ENCODE measurements at regions not wholly inside any gene's neighbourhood (a gene's known extent, or its start where the extent isn't known, plus 50 kb on each side); places are given as distances from the start of the nearest gene placed in this dataset.

GRCh38 chr10:55098452-55098851 is 297.4 kb upstream of the PCDH15 start:
- no peak for DNase-seq

GRCh38 chr10:55091691-55092328 is 290.8 kb upstream of the PCDH15 start:
- DNase-seq: peak; percentile 2

- DNase-seq: no peak
These were observed 277.1 kb upstream of the PCDH15 start for GRCh38 chr10:55078121-55078520.

- DNase-seq: no peak
These were observed 264.2 kb upstream of the PCDH15 start for GRCh38 chr10:55065185-55065584.

- DNase-seq: no peak
These were observed 262.8 kb upstream of the PCDH15 start for GRCh38 chr10:55063811-55064210.

GRCh38 chr10:55062349-55062748 is 261.3 kb upstream of the PCDH15 start:
- no peak for DNase-seq

GRCh38 chr10:55058800-55059199 is 257.8 kb upstream of the PCDH15 start:
- DNase-seq: no peak

- no peak for DNase-seq
These were observed 250.5 kb upstream of the PCDH15 start for GRCh38 chr10:55051515-55051914.

GRCh38 chr10:55048830-55049498 is 247.9 kb upstream of the PCDH15 start:
- no peak for DNase-seq

GRCh38 chr10:55043540-55043939 is 242.5 kb upstream of the PCDH15 start:
- no peak for DNase-seq

GRCh38 chr10:55033061-55033460 is 232.0 kb upstream of the PCDH15 start:
- DNase-seq: no peak

- no peak for DNase-seq
These were observed 223.7 kb upstream of the PCDH15 start for GRCh38 chr10:55024713-55025112.

GRCh38 chr10:55019439-55019838 is 218.4 kb upstream of the PCDH15 start:
- DNase-seq: no peak

GRCh38 chr10:55013318-55013717 is 212.3 kb upstream of the PCDH15 start:
- no peak for DNase-seq

GRCh38 chr10:55002420-55002819 is 201.4 kb upstream of the PCDH15 start:
- DNase-seq: no peak

GRCh38 chr10:55001422-55001821 is 200.4 kb upstream of the PCDH15 start:
- DNase-seq: no peak

GRCh38 chr10:54993148-54993547 is 192.1 kb upstream of the PCDH15 start:
- DNase-seq: no peak

- DNase-seq: no peak
These were observed 184.7 kb upstream of the PCDH15 start for GRCh38 chr10:54985732-54986131.

GRCh38 chr10:54983255-54983654 is 182.2 kb upstream of the PCDH15 start:
- no peak for DNase-seq

- DNase-seq: no peak
These were observed 161.3 kb upstream of the PCDH15 start for GRCh38 chr10:54962134-54962900.

- no peak for DNase-seq
These were observed 160.0 kb upstream of the PCDH15 start for GRCh38 chr10:54961040-54961439.

- no peak for DNase-seq
These were observed 157.8 kb upstream of the PCDH15 start for GRCh38 chr10:54958844-54959243.

- no peak for DNase-seq
These were observed 146.6 kb upstream of the PCDH15 start for GRCh38 chr10:54947605-54948004.

GRCh38 chr10:54940418-54940817 is 139.4 kb upstream of the PCDH15 start:
- DNase-seq: no peak
